MM.1S (cell line): ENCODE measurements at regions not wholly inside any gene's neighbourhood (a gene's known extent, or its start where the extent isn't known, plus 50 kb on each side); places are given as distances from the start of the nearest gene placed in this dataset.

Experiments used
- CTCF ChIP-seq: fragments of 300-600 bp; sonication (generic); IDR thresholded peaks from 2 replicates; pipeline ENCODE4 v1.5.1; 2016; ENCODE audit warnings: antibody characterized with exemption, low read length, mixed read lengths
- EZH2phosphoT487 ChIP-seq: fragments of 300-600 bp; sonication (generic); IDR thresholded peaks from 2 replicates; pipeline ENCODE4 v1.6.1; 2018; ENCODE audit warnings: antibody characterized with exemption, low read length

DNA sequence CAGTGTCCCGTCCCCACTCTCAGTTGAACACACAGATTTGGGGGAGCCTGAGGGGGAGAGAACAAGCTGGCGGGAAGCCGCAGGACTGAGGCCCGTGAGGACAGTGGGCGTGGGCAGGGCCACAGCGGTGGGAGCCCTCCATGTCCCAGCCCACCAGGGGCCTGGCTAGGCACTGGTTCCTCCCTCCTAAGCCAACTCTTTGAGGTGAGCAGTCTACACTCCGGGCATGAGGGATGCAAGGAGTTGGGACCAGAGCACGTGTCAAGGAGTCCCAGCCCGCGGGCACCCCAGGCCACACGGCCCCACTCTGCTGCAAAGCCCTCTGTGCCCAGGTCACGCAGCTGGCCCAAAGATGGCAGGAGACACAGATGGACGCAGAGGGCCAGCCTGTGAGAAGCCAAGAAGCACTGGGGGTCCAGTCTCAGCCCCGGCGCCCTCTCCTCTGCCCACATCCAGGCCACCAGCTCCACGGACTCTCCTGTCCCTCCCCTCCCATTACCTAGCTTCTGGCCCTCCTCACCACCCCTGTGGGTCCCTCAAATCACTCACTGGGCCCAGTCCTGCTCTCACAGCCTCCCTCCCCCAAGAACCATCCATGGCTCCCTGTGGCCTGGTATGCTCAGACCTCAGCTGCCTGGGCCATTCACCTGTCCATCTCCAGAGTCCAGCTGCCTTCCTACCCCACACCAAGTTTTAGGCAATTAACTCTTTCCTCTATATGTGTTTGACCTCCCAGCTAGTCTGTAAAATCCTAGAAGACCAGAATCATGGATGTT is 206.5 kb downstream of the RBFOX3 start:
- TF ChIP-seq CTCF (no peak), EZH2phosphoT487 (no peak)
